GM23338 (cell line): ENCODE measurements at regions not wholly inside any gene's neighbourhood (a gene's known extent, or its start where the extent isn't known, plus 50 kb on each side); places are given as distances from the start of the nearest gene placed in this dataset.

Source experiments
- ATAC-seq: fragments of 200-7000 bp; cut with Tn5 transposase; 3 replicates; pipeline ENCODE4 v1.9.1; 2020
- DNase-seq: peaks from one replicate; pipeline ENCODE4 v3.0.0-alpha.2; 2015; ENCODE audit warnings: low spot score
- H2AFZ ChIP-seq: fragments of 200-600 bp; sonication (generic); 2 replicates; pipeline ENCODE4 v1.8.0; 2016; ENCODE audit warnings: antibody characterized with exemption, mild to moderate bottlenecking, moderate library complexity
- H3F3A ChIP-seq: fragments of 200-600 bp; sonication (generic); replicated peaks from 2 replicates; pipeline ENCODE4 v1.8.0; 2017; ENCODE audit warnings: antibody characterized with exemption, mixed run types, low read depth
- H3K27ac ChIP-seq: fragments of 200-600 bp; sonication (generic); 2 replicates; pipeline ENCODE4 v1.6.1; 2016; ENCODE audit warnings: low read depth
- H3K27me3 ChIP-seq: fragments of 200-600 bp; sonication (generic); 2 replicates; pipeline ENCODE4 v1.8.0; 2016; ENCODE audit warnings: mild to moderate bottlenecking, mixed run types, moderate library complexity; ENCODE audit not compliant: insufficient read depth
- H3K36me3 ChIP-seq: fragments of 200-600 bp; sonication (generic); 2 replicates; pipeline ENCODE4 v1.8.0; 2016; ENCODE audit warnings: mild to moderate bottlenecking; ENCODE audit not compliant: insufficient read depth
- H3K4me1 ChIP-seq: fragments of 200-600 bp; sonication (generic); 2 replicates; pipeline ENCODE4 v1.8.0; 2016; ENCODE audit warnings: mild to moderate bottlenecking, moderate library complexity; ENCODE audit not compliant: insufficient read depth
- H3K4me2 ChIP-seq: fragments of 200-600 bp; sonication (generic); 2 replicates; pipeline ENCODE4 v1.7.1; 2017; ENCODE audit warnings: mixed run types
- H3K4me3 ChIP-seq: fragments of 200-600 bp; sonication (generic); 2 replicates; pipeline ENCODE4 v1.6.1; 2016; ENCODE audit warnings: mixed run types
- H3K79me2 ChIP-seq: fragments of 200-600 bp; sonication (generic); replicated peaks from 2 replicates; pipeline ENCODE4 v1.8.0; 2017; ENCODE audit warnings: mild to moderate bottlenecking; ENCODE audit not compliant: insufficient read depth
- H3K9me2 ChIP-seq: fragments of 200-600 bp; sonication (generic); 2 replicates; pipeline ENCODE4 v1.8.0; 2017; ENCODE audit not compliant: insufficient read depth
- H4K20me1 ChIP-seq: fragments of 200-600 bp; sonication (generic); replicated peaks from 2 replicates; pipeline ENCODE4 v1.8.0; 2017; ENCODE audit warnings: mild to moderate bottlenecking; ENCODE audit not compliant: insufficient read depth
- H3K27ac Mint-ChIP-seq: 2 replicates; pipeline ENCODE4 v1.8.0; 2020; ENCODE audit warnings: inconsistent platforms, mild to moderate bottlenecking, moderate library complexity, mixed read lengths
- H3K27me3 Mint-ChIP-seq: 3 replicates; pipeline ENCODE4 v1.8.0; 2022; ENCODE audit warnings: low read depth, mild to moderate bottlenecking, moderate library complexity, mixed read lengths, inconsistent platforms; ENCODE audit not compliant: insufficient read depth, poor library complexity
- H3K36me3 Mint-ChIP-seq: 3 replicates; pipeline ENCODE4 v1.8.0; 2021; ENCODE audit warnings: low read depth, mild to moderate bottlenecking, inconsistent platforms, moderate library complexity, mixed read lengths
- H3K4me1 Mint-ChIP-seq: 3 replicates; pipeline ENCODE4 v1.8.0; 2020; ENCODE audit warnings: mild to moderate bottlenecking, inconsistent platforms, mixed read lengths
- H3K4me3 Mint-ChIP-seq: 3 replicates; pipeline ENCODE4 v1.8.0; 2021; ENCODE audit warnings: moderate library complexity, mild to moderate bottlenecking, inconsistent platforms, mixed read lengths
- H3K9me3 Mint-ChIP-seq: 3 replicates; pipeline ENCODE4 v1.8.0; 2020; ENCODE audit warnings: moderate library complexity, mild to moderate bottlenecking, inconsistent platforms, mixed read lengths
- CREB1 ChIP-seq: fragments of 250-450 bp; sonication (Bioruptor Pico); IDR thresholded peaks from 2 replicates; pipeline ENCODE4 v1.5.0; 2020; ENCODE audit warnings: low read depth, mild to moderate bottlenecking, moderate library complexity
- CTCF ChIP-seq, 2 experiments: fragments of 200-600 bp in 1 of 2; sonication (generic) in 1 of 2; conservative IDR thresholded peaks; 2 replicates each; pipeline versions ENCODE4 v1.5.1 to v1.6.1; 2016 to 2017; ENCODE audit warnings: antibody characterized with exemption in 2 of 2, low read depth in 2 of 2, mild to moderate bottlenecking in 2 of 2, moderate library complexity in 1 of 2
- ETS1 ChIP-seq: IDR thresholded peaks from 2 replicates; pipeline ENCODE4 v1.6.1; 2016; ENCODE audit warnings: antibody characterized with exemption
- EZH2 ChIP-seq: fragments of 200-600 bp; sonication (generic); IDR thresholded peaks from one replicate; pipeline ENCODE4 v1.8.0; 2017; ENCODE audit warnings: antibody characterized with exemption, mild to moderate bottlenecking, low read depth; ENCODE audit not compliant: unreplicated experiment
- JUNB ChIP-seq: IDR thresholded peaks from one replicate; pipeline ENCODE4 v1.6.1; 2016; ENCODE audit warnings: antibody characterized with exemption; ENCODE audit not compliant: unreplicated experiment
- REST ChIP-seq: IDR thresholded peaks from one replicate; pipeline ENCODE4 v1.6.1; 2018; ENCODE audit warnings: antibody characterized with exemption; ENCODE audit not compliant: unreplicated experiment
- STAT1 ChIP-seq: IDR thresholded peaks from one replicate; pipeline ENCODE4 v1.6.1; 2016; ENCODE audit warnings: antibody characterized with exemption; ENCODE audit not compliant: unreplicated experiment
- ZNF114 ChIP-seq: fragments of 250-450 bp; sonication (Bioruptor Pico); IDR thresholded peaks from 2 replicates; pipeline ENCODE4 v1.5.0; 2020; ENCODE audit warnings: mild to moderate bottlenecking, moderate library complexity
- ZNF462 ChIP-seq: fragments of 250-450 bp; sonication (Bioruptor Pico); IDR thresholded peaks from 2 replicates; pipeline ENCODE4 v1.5.0; 2020; ENCODE audit warnings: mild to moderate bottlenecking, moderate library complexity

GRCh38 chr10:10014846-10015245 lies 1002.8 kb upstream of the CELF2 start:
- H3K79me2 ChIP-seq, result no peaks in the 10 kb centered on the region
- Mint-ChIP-seq H3K27ac (no peak overlapping the region), H3K27me3 (peaks cover 2% of the 10 kb centered on the region), H3K4me1 (peaks cover 8% of the 10 kb centered on the region; the same call in 2 of the 3 replicates), H3K4me3 (no peak overlapping the region), H3K36me3 (no peaks in the 10 kb centered on the region), H3K9me3 (peaks cover 3% of the 10 kb centered on the region; the same call in 1 of the 3 replicates)
- peaks cover 3% of the 10 kb centered on the region; the same call in 1 of the 2 replicates for H3K4me1 ChIP-seq
- H2AFZ ChIP-seq, result no peak overlapping the region
- ATAC-seq, result no peak
- no peaks in the 10 kb centered on the region for H3K36me3 ChIP-seq
- no peaks in the 10 kb centered on the region for H4K20me1 ChIP-seq
- no peaks in the 10 kb centered on the region for H3F3A ChIP-seq
- H3K9me2 ChIP-seq, result no peaks in the 10 kb centered on the region; the same call in 1 of the 2 replicates
- TF ChIP-seq EZH2, result no peak
- no peak for TF ChIP-seq STAT1
- no peak for TF ChIP-seq CTCF (conservative IDR thresholded peaks at IDR 0.05; ENCODE audit: low read depth in 2 of 2)
- no peak for TF ChIP-seq REST
- no peak for TF ChIP-seq JUNB
- no peak for TF ChIP-seq CREB1
- TF ChIP-seq ZNF114 (CRISPR knock-in tag), result no peak
- TF ChIP-seq ETS1, result no peak
- TF ChIP-seq ZNF462, result no peak
- DNase-seq, result no peak
- no peaks in the 10 kb centered on the region for H3K27me3 ChIP-seq
- H3K4me2 ChIP-seq, result no peak overlapping the region
- no peak overlapping the region for H3K27ac ChIP-seq
- H3K4me3 ChIP-seq, result no peak overlapping the region
